Nephron (organoid): ENCODE measurements at regions not wholly inside any gene's neighbourhood (a gene's known extent, or its start where the extent isn't known, plus 50 kb on each side); places are given as distances from the start of the nearest gene placed in this dataset.

Experiments
- H3K27ac Mint-ChIP-seq, 3 experiments: 2 replicates each; pipeline ENCODE4 v1.8.0; 2020; ENCODE audit warnings: mixed read lengths in 3 of 3, mild to moderate bottlenecking in 2 of 3, moderate library complexity in 1 of 3
- H3K27me3 Mint-ChIP-seq: 2 replicates; pipeline ENCODE4 v1.8.0; 2021; ENCODE audit warnings: low read depth, mild to moderate bottlenecking, moderate library complexity, mixed read lengths
- H3K36me3 Mint-ChIP-seq: 2 replicates; pipeline ENCODE4 v1.8.0; 2020; ENCODE audit warnings: low read depth, mixed read lengths
- H3K4me1 Mint-ChIP-seq: 2 replicates; pipeline ENCODE4 v1.8.0; 2020; ENCODE audit warnings: mixed read lengths
- H3K4me3 Mint-ChIP-seq, 3 experiments: 2 replicates each; pipeline ENCODE4 v1.8.0; 2020; ENCODE audit warnings: mild to moderate bottlenecking in 3 of 3, mixed read lengths in 3 of 3, moderate library complexity in 2 of 3
- H3K9me3 Mint-ChIP-seq: 2 replicates; pipeline ENCODE4 v1.8.0; 2020; ENCODE audit warnings: mixed read lengths
- CTCF ChIP-seq, 3 experiments: fragments of 200-600 bp; sonication (generic); IDR thresholded peaks; one replicate each; pipeline ENCODE4 v1.5.0; 2021; ENCODE audit warnings: antibody characterized with exemption in 3 of 3; ENCODE audit not compliant: unreplicated experiment in 3 of 3

GRCh38 chr2:57575700-57576268 is 470.8 kb upstream of the VRK2 start:
- no peaks in the 10 kb centered on the region for H3K36me3 Mint-ChIP-seq
- H3K4me1 Mint-ChIP-seq = no peaks in the 10 kb centered on the region
- no peak for TF ChIP-seq CTCF (IDR thresholded peaks at IDR 0.05; ENCODE audit: unreplicated experiment in 3 of 3)
- no peak overlapping the region for H3K4me3 Mint-ChIP-seq
- H3K27ac Mint-ChIP-seq = no peak overlapping the region
- H3K27me3 Mint-ChIP-seq = no peaks in the 10 kb centered on the region
- no peaks in the 10 kb centered on the region for H3K9me3 Mint-ChIP-seq

GRCh38 chr2:57576983-57577382 is 469.6 kb upstream of the VRK2 start:
- Mint-ChIP-seq H3K4me3 (no peak overlapping the region), H3K9me3 (no peaks in the 10 kb centered on the region), H3K27ac (no peak overlapping the region), H3K36me3 (no peaks in the 10 kb centered on the region), H3K4me1 (no peaks in the 10 kb centered on the region), H3K27me3 (no peaks in the 10 kb centered on the region)
- TF ChIP-seq CTCF (IDR thresholded peaks at IDR 0.05; ENCODE audit: unreplicated experiment in 3 of 3) = no peak

- H3K36me3 Mint-ChIP-seq = no peaks in the 10 kb centered on the region
- H3K9me3 Mint-ChIP-seq = peaks cover 4% of the 10 kb centered on the region
- no peak for TF ChIP-seq CTCF (IDR thresholded peaks at IDR 0.05; ENCODE audit: unreplicated experiment in 3 of 3)
- H3K27me3 Mint-ChIP-seq = no peaks in the 10 kb centered on the region
- no peak overlapping the region for H3K27ac Mint-ChIP-seq
- no peaks in the 10 kb centered on the region for H3K4me1 Mint-ChIP-seq
- no peak overlapping the region for H3K4me3 Mint-ChIP-seq
These were observed 448.7 kb upstream of the VRK2 start for GRCh38 chr2:57597940-57598339.

GRCh38 chr2:57598551-57598950 is 448.1 kb upstream of the VRK2 start:
- peaks cover 4% of the 10 kb centered on the region for H3K9me3 Mint-ChIP-seq
- H3K27me3 Mint-ChIP-seq = no peaks in the 10 kb centered on the region
- H3K36me3 Mint-ChIP-seq = no peaks in the 10 kb centered on the region
- no peak overlapping the region for H3K27ac Mint-ChIP-seq
- no peak overlapping the region for H3K4me3 Mint-ChIP-seq
- H3K4me1 Mint-ChIP-seq = no peaks in the 10 kb centered on the region
- TF ChIP-seq CTCF (IDR thresholded peaks at IDR 0.05; ENCODE audit: unreplicated experiment in 3 of 3) = no peak

GRCh38 chr2:57602733-57603132 is 443.9 kb upstream of the VRK2 start:
- Mint-ChIP-seq H3K36me3 (no peaks in the 10 kb centered on the region), H3K4me1 (no peaks in the 10 kb centered on the region), H3K27me3 (no peaks in the 10 kb centered on the region), H3K9me3 (peaks cover 2% of the 10 kb centered on the region), H3K4me3 (no peak overlapping the region), H3K27ac (no peak overlapping the region)
- no peak for TF ChIP-seq CTCF (IDR thresholded peaks at IDR 0.05; ENCODE audit: unreplicated experiment in 3 of 3)

GRCh38 chr2:57614988-57615387 is 431.6 kb upstream of the VRK2 start:
- Mint-ChIP-seq H3K27me3 (no peaks in the 10 kb centered on the region), H3K36me3 (no peaks in the 10 kb centered on the region), H3K4me3 (no peak overlapping the region), H3K4me1 (peaks cover 10% of the 10 kb centered on the region), H3K9me3 (no peaks in the 10 kb centered on the region), H3K27ac (no peak overlapping the region)
- no peak for TF ChIP-seq CTCF (IDR thresholded peaks at IDR 0.05; ENCODE audit: unreplicated experiment in 3 of 3)
